ENCODE measurements at regions not wholly inside any gene's neighbourhood (a gene's known extent, or its start where the extent isn't known, plus 50 kb on each side); places are given as distances from the start of the nearest gene placed in this dataset.

DNA sequence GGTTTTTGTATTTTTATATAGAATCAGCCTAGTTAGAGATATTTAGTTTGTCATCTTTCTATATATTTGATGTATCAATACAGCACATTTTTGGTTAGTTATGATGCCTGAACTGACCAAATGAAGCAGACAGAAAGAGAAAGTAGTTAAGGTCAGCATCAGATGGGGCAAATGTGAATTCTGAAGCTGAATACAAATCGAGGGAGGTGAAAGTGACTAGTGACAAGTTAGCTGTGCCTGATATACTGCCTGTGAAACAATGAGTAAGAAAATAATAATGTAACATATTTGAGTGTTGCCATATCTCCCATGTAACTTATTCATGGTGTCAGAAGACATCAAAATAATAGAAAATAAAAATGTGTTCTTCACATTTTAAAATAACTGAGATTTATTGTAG is 680.3 kb upstream of the SEMA6D start:
- TF ChIP-seq CTCF (IDR thresholded peaks at IDR 0.05; ENCODE audit: insufficient read depth, low read depth, low read length) (no peak), EZH2 (IDR thresholded peaks at IDR 0.05; ENCODE audit: insufficient read depth, low read length) (no peak)

Data from astrocyte (in vitro differentiated cells and primary cell).